COLO668 (cell line): ENCODE measurements at regions not wholly inside any gene's neighbourhood (a gene's known extent, or its start where the extent isn't known, plus 50 kb on each side); places are given as distances from the start of the nearest gene placed in this dataset.
"Not testable (repeated sequence)": the region's sequence is repeated elsewhere in the genome, so short reads cannot be mapped to it uniquely, and the experiment has no call there.

ENCODE experiments used
- DNase-seq: peaks from one replicate; lab custom pipeline; 2025; ENCODE audit not compliant: unreplicated experiment; lab: John Stamatoyannopoulos, UW

GRCh38 chr1:228796945-228797344 lies 61.7 kb downstream of the RHOU start:
- not testable (repeated sequence) for DNase-seq

GRCh38 chr1:228798035-228798434 lies 62.8 kb downstream of the RHOU start:
- no peak for DNase-seq

GRCh38 chr1:228798548-228798947 lies 63.3 kb downstream of the RHOU start:
- DNase-seq, result no peak

- no peak for DNase-seq
Measured at GRCh38 chr1:228799924-228800323, 64.6 kb downstream of the RHOU start.

- DNase-seq, result no peak
Measured at GRCh38 chr1:228801068-228801467, 65.8 kb downstream of the RHOU start.

GRCh38 chr1:228802386-228803220 lies 67.3 kb downstream of the RHOU start:
- peak; percentile 14 for DNase-seq

GRCh38 chr1:228803421-228803820 lies 68.1 kb downstream of the RHOU start:
- DNase-seq, result no peak

GRCh38 chr1:228804173-228804572 lies 68.9 kb downstream of the RHOU start:
- no peak for DNase-seq

GRCh38 chr1:228804640-228805413 lies 69.5 kb downstream of the RHOU start:
- DNase-seq, result no peak

- DNase-seq, result no peak
Measured at GRCh38 chr1:228807904-228808605, 72.8 kb downstream of the RHOU start.

GRCh38 chr1:228809621-228810394 lies 74.5 kb downstream of the RHOU start:
- no peak for DNase-seq

- no peak for DNase-seq
Measured at GRCh38 chr1:228810395-228810758, 75.1 kb downstream of the RHOU start.

- no peak for DNase-seq
Measured at GRCh38 chr1:228810878-228811711, 75.8 kb downstream of the RHOU start.

- DNase-seq, result no peak
Measured at GRCh38 chr1:228811712-228812305, 76.5 kb downstream of the RHOU start.

GRCh38 chr1:228812961-228813360 lies 77.7 kb downstream of the RHOU start:
- no peak for DNase-seq

GRCh38 chr1:228814176-228814575 lies 78.9 kb downstream of the RHOU start:
- DNase-seq, result no peak

GRCh38 chr1:228818296-228818695 lies 83.0 kb downstream of the RHOU start:
- no peak for DNase-seq

GRCh38 chr1:228818928-228819630 lies 83.8 kb downstream of the RHOU start:
- DNase-seq, result no peak

- no peak for DNase-seq
Measured at GRCh38 chr1:228821252-228821651, 86.0 kb downstream of the RHOU start.
